GM19239 (cell line): ENCODE measurements at regions not wholly inside any gene's neighbourhood (a gene's known extent, or its start where the extent isn't known, plus 50 kb on each side); places are given as distances from the start of the nearest gene placed in this dataset.

Experiments
- DNase-seq: peaks from one replicate; pipeline ENCODE4 v3.0.0; 2011; ENCODE audit warnings: low spot score; ENCODE audit not compliant: insufficient read length
- FAIRE-seq: peaks from 2 replicates; lab custom pipeline; 2011; peaks lifted over from hg19 to GRCh38; lab: Jason Lieb, UNC

DNA sequence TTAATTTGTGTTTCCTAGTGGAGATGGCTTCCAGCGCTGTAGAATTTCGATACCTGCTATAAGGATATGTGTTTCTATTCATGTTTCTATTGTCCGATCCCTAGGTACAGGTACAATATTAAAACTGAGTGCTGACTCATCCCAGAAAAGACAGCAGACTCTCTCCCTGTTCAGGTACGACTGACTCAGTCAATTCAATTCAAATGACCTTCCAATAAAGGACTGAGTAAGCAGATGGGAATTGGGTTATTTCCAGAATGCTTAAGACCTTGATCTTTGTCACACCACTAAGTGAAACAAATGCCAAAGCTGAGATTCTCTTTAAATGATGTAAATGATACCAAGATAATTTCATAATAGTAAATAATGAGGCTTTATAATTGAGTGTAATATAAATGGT is 1596.9 kb downstream of the RPA4 start:
- no peak for FAIRE-seq
- no peak for DNase-seq

DNA sequence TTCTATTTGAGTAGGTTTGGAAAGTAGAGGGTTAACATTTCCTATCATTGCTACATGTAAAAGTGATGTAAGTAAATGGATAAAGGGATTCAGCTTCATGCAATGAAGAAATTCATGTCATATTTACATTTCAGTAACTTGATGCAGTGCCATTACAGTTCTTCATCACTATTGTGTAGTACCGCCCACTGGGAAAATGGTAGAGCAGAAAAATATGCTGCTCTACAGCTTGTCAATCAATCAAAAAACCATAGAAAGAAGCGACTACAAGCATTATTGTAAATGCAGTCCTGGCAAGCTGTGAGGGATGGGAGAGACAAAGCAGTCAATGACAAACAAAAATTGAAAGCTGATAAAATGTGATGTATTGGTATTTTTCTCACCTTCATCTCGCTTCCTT is 1597.9 kb downstream of the RPA4 start:
- DNase-seq, result no peak
- FAIRE-seq, result no peak

DNA sequence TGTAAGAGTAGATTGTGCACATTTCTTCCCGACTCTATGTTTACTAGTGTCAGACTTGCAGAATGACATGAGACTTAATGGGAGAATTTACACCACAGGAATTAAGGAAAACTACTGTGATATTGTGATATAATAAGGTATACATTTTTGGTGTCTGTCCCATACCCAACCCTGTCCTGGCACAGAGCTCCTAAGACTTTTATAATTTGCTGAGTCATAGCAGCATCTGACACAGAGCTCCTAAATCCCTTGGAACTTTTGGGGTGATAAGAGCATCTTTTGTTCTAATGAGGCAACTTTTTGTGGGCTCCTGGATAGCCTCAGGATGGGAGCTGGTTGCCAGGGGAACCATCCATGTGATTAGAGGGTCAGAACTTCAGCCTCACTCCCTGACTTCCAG is 1607.0 kb downstream of the RPA4 start:
- no peak for FAIRE-seq
- DNase-seq, result no peak

DNA sequence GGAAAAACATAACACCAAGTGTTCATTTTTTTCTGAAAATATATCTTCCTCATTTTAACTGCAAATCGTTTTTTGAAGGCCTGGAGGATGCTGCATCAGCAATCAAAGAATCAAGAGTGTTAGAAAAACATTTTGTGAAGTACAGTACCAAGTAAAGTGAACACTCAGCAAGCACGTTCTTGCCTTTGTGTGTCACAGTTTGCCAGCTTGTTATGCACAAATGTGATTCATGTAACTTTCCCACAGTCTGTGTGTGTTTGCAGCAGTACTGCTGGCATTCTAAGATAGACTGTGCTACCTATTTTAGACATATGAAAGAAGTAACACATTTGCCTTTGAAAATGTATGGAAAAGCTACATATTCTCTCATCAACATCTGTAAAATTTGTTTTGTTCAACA is 1617.7 kb downstream of the RPA4 start:
- no peak for FAIRE-seq
- no peak for DNase-seq

DNA sequence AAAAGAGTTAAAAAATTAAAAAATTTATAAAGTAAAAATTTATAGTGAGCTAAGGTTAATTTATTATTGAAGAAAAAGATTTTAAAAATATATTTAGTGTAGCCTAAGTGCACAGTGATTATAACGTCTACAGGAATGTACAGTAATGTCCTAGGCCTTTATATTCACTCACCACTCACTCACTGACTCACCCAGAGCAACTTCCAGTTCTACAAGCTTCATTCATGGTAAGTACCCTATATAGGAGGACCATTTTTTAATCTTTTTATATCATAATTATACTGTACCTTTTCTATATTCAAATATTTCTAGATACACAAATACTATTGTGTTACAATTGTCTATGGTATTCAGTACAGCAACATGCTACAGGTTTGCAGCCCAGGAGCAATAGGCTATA is 1623.2 kb downstream of the RPA4 start:
- no peak for FAIRE-seq
- no peak for DNase-seq

DNA sequence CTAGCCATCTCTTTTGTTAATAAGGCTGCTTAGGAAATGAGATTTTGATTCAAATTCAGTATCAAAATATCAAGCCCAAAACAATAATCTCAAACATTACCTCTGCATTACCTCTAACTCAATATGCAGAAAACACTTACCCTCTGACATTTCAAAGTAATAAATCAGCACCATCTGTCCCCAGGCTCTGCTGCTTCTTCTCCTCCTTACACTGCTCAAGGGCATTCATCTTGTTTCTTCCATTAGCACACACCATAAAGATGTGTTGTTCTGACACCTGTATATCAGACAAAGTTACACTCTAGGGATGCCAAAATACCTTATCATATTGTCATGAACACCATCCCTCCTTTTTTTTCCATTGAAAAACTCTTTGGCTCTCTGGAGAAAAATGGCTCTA is 1630.3 kb downstream of the RPA4 start:
- FAIRE-seq (no peak), DNase-seq (no peak)

DNA sequence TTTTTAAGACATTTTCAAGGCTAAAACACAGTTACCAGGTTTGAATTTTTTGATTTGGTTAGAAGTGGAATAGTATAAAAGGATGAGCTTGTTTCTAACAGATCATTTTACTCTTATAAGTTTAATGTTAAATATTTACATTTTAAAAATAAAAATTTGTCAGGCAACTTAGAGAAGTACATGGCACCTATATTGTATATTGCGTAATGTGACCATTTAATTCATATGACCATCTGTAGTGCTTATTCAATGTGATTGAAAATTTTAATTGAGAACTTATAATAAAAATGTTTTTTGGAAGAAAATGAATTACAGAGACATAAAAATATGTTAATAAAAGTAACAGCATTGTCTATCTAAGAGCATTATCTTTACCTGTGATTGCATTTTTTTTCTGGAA is 1632.4 kb downstream of the RPA4 start:
- DNase-seq, result no peak
- no peak for FAIRE-seq

DNA sequence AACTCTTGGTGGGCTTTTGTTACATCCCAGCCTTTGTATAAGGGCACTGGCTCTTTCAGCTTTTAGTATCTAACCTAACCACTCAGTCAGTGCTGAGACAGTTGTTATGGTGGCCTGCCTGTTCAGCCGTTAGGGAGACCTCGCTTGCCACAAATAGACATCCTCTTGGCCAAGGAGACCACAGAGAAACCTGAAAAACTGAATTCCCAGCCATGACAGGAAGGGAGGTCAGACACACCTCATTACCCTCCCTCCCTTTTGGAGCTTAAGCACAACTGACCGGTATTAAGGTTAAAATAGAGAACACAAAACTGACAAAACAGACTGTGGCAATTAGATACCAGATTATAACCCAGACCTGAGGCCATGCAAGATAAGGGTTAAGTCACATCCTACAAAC is 1639.3 kb downstream of the RPA4 start:
- FAIRE-seq, result no peak
- DNase-seq, result no peak

DNA sequence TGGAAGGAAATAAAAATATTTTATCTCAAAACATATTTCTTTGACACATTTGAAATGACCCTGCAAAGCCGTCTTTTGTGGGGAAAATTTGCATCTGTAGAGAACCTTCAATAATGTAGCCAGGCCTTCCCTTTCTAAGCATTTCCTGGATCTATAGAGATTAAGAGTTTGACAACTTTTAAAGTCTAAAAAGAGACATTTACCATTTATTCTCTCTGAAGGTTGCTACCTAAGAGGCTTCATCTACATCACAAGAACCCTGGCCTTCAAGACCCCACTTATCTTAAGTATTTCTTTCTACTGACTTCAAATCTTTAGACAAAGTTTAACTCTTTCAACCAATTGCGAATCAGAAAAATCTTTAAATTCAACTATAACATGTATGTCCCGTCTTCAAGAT is 1639.8 kb downstream of the RPA4 start:
- no peak for FAIRE-seq
- DNase-seq, result no peak

DNA sequence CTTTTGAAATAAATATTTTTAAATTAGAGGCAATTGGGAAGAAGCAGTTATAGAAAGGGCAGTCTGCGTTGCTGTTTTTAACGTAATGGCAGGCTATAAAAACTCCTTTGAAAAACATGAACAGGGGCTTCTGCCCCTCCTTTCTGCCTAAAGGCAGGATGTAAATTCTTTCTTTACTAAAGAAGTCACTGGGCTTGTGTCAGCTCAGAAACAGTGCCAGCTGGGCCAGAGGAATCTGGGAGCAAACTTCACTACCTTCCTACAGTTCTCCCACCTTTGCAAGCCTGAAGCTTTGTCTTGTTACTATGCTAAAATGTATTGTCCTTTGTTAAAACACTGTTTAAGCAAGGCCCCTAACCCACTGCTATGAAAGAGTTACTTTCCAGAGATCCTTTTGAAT is 1664.8 kb downstream of the RPA4 start:
- no peak for FAIRE-seq
- no peak for DNase-seq

DNA sequence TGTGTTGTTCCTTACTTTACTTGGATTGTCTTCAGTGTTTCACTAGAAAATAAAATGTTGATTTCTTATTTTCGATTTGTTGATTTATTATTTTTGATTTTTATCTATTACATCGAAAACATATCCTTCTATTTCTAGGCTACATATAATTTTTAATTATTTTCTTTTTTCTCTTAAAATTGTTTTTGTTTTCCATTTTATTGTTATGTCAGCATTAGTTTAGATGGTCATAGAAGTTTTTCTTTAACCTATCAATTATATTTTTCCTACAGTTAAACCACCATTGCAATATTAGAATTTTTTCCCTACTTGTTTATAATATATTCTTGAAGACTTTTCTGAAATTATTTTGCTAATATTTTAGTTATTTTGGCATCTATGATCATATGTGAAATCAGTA is 1685.1 kb downstream of the RPA4 start:
- no peak for FAIRE-seq
- DNase-seq, result no peak

DNA sequence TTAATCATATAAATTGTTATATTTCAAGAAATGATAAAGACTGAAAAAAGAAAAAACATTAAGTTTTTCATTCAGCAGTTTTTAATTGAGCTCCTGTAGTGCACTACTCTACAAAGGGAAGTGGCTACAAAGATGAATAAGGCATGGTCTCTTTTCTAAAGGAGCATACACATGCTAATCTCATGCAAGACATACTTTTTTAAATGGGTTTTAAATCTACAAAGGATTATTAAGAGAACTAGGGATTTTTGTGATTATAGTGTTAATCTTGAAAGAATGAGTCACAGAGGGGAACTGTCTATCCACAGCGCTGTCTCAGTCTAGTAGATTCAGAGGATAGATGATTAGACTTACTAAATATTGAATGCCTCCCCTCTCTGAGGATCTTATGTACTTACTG is 1722.2 kb downstream of the RPA4 start:
- no peak for DNase-seq
- FAIRE-seq, result no peak

DNA sequence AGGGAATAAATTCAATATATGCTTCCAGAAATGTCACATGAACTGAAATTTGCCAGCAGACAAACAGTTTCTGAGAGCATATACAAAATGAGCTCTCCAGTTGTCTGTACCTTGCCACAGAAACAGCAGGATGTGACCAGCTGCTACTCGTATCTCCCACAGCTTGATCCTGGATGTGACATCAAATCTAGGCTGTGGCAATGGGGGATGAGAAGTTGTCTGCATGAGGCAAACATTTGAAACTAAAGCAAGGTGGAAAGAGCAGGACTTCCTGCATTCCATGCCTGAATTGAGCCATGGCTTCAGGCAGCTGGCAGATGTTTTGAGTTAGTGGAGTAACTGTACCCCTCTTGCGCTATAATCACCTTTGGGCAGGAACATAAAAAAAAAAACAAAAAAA is 1724.0 kb downstream of the RPA4 start:
- no peak for FAIRE-seq
- DNase-seq, result no peak

DNA sequence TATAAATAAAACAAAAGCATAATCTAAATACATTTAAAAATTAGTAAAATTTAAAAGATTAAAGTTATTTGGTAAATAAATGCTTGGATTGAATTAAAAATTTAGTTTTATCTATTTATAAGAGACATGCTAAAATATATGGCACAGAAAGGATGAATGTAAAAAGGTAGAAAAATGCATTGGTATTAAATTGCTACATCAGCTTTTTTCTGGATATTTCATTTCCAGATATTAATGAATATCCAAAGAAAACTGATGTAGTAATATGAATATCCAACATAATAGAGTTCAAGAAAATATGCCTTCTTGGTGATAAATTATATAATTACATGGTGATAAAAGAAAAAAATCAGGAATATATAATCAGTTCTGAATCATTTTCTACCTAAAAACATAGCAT is 1743.9 kb downstream of the RPA4 start:
- FAIRE-seq (no peak), DNase-seq (no peak)

DNA sequence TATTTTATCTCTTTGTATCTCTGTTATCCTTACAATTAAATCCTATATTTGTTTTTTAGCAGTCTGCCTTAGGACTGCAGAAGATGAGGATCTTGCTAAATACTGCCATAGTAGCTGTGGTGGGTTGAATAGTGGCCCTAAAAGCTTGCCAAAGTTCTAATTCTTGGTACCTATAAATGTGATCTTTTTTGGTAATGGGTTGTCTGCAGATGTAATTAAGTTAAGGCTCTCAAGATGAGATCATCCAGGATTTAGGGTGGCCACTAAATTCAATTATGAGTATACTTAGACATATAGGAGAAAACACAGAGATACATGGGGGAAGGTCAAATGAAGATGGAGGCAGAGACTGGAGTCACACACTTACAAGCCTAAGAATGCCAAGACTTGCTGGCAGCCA is 1753.7 kb downstream of the RPA4 start:
- FAIRE-seq, result no peak

DNA sequence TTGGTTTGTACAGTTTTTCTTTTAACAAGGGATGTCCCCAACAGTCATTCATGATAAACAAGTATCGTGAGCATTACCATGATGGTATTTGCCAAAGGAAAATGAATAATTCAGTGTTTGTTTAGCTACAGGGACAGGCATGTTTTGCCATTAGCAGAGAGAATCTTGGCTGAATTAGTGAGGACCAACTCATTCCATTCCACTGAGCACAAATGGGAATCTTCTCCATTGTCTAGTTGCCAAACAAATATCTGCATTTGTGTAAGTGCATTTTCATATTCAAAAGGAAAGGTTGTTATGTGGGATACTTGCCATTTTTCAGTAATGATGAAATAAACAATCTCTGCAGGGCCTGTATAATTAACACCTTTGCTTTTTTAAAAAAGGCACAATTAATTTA is 1762.6 kb downstream of the RPA4 start:
- DNase-seq (no peak), FAIRE-seq (no peak)

More for the DNA sequence above, 1753.7 kb downstream of the RPA4 start:
- DNase-seq, result no peak

DNA sequence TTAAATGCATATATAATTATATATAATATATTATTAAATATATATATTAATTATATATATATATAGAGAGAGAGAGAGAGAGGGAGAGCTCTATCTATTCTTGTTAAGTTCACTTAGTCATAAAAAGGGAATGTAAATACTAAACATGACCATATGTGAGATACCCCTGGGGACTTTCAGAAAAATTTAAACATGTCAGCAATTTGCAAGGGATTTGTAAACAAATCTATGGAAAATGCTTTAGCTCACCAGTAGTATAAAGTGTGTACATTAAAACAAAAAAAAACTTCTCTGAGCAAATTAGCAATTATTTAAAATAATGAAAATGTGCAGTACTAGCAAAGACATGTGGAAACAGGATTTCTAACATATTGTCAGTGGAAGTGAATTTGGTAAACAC is 1755.5 kb downstream of the PCDH19 start:
- no peak for FAIRE-seq
- no peak for DNase-seq
